ENCODE measurements at regions not wholly inside any gene's neighbourhood (a gene's known extent, or its start where the extent isn't known, plus 50 kb on each side); places are given as distances from the start of the nearest gene placed in this dataset.

DNA sequence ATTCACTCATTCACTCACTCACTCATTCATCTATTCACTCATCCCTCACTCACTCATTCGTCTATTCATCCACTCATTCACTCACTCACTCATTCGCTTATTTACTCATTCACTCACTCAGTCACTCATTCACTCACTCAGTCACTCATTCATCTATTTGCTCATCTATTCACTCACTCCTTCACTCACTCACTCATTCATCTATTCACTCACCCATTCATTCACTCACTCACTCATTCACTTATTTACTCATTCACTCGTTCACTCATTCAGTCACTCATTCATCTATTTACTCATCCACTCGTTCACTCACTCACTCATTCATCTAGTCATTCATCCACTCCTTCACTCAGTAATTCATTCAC, 128.2 kb downstream of the TTLL2 start:
- TF ChIP-seq POLR2A (IDR thresholded peaks at IDR 0.05) (no peak), EP300 (IDR thresholded peaks at IDR 0.05) (no peak), POLR2AphosphoS5 (IDR thresholded peaks at IDR 0.05) (no peak)
- TF ChIP-seq, protein P1, sequence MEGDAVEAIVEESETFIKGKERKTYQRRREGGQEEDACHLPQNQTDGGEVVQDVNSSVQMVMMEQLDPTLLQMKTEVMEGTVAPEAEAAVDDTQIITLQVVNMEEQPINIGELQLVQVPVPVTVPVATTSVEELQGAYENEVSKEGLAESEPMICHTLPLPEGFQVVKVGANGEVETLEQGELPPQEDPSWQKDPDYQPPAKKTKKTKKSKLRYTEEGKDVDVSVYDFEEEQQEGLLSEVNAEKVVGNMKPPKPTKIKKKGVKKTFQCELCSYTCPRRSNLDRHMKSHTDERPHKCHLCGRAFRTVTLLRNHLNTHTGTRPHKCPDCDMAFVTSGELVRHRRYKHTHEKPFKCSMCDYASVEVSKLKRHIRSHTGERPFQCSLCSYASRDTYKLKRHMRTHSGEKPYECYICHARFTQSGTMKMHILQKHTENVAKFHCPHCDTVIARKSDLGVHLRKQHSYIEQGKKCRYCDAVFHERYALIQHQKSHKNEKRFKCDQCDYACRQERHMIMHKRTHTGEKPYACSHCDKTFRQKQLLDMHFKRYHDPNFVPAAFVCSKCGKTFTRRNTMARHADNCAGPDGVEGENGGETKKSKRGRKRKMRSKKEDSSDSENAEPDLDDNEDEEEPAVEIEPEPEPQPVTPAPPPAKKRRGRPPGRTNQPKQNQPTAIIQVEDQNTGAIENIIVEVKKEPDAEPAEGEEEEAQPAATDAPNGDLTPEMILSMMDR (IDR thresholded peaks at IDR 0.05): no peak
